SK-N-SH treated with all-trans-retinoic acid at 6 μM for 48 hours (cell line): ENCODE measurements at regions not wholly inside any gene's neighbourhood (a gene's known extent, or its start where the extent isn't known, plus 50 kb on each side); places are given as distances from the start of the nearest gene placed in this dataset.

Experiments
- ATAC-seq: fragments of 200-7000 bp; cut with Tn5 transposase; 3 replicates; pipeline ENCODE4 v1.9.1; 2020; ENCODE audit warnings: mild to moderate bottlenecking, moderate library complexity
- ARNTL ChIP-seq: fragments of 450-650 bp; formaldehyde crosslinking; IDR thresholded peaks from 2 replicates; pipeline ENCODE4 v1.5.0; 2020; ENCODE audit warnings: low read depth, mild to moderate bottlenecking, moderate library complexity, borderline replicate concordance
- BACH2 ChIP-seq: fragments of 250-450 bp; sonication (Bioruptor Pico); IDR thresholded peaks from 2 replicates; pipeline ENCODE4 v1.9.0; 2021; ENCODE audit warnings: mild to moderate bottlenecking, borderline replicate concordance
- CREB5 ChIP-seq: fragments of 250-450 bp; sonication (Bioruptor Pico); IDR thresholded peaks from 2 replicates; pipeline ENCODE4 v1.5.1; 2020; ENCODE audit warnings: low read depth, mild to moderate bottlenecking, moderate library complexity
- CSDC2 ChIP-seq: fragments of 250-450 bp; sonication (Bioruptor Pico); IDR thresholded peaks from 2 replicates; pipeline ENCODE4 v1.5.0; 2020; ENCODE audit warnings: mild to moderate bottlenecking, moderate library complexity
- CSRNP3 ChIP-seq: fragments of 250-450 bp; sonication (Bioruptor Pico); IDR thresholded peaks from 2 replicates; pipeline ENCODE4 v1.5.1; 2021; ENCODE audit warnings: mild to moderate bottlenecking, moderate library complexity
- ESRRG ChIP-seq: fragments of 250-450 bp; sonication (Bioruptor Pico); IDR thresholded peaks from 2 replicates; pipeline ENCODE4 v1.6.1; 2021; ENCODE audit warnings: mild to moderate bottlenecking
- GLIS3 ChIP-seq: fragments of 250-450 bp; sonication (Bioruptor Pico); IDR thresholded peaks from 2 replicates; pipeline ENCODE4 v1.5.0; 2020; ENCODE audit warnings: mild to moderate bottlenecking, moderate library complexity
- ISL1 ChIP-seq: fragments of 250-450 bp; sonication (Bioruptor Pico); IDR thresholded peaks from 2 replicates; pipeline ENCODE4 v2.1.2; 2022; ENCODE audit warnings: mild to moderate bottlenecking, moderate library complexity
- OSR1 ChIP-seq: fragments of 250-450 bp; sonication (Bioruptor Pico); IDR thresholded peaks from 2 replicates; pipeline ENCODE4 v1.8.0; 2022; ENCODE audit warnings: moderate library complexity, mild to moderate bottlenecking, inconsistent platforms
- POU6F1 ChIP-seq: fragments of 250-450 bp; sonication (Bioruptor Pico); IDR thresholded peaks from 2 replicates; pipeline ENCODE4 v1.8.0; 2021; ENCODE audit warnings: low read depth, mild to moderate bottlenecking, moderate library complexity, borderline replicate concordance
- PPARA ChIP-seq: fragments of 250-450 bp; sonication (Bioruptor Pico); IDR thresholded peaks from 2 replicates; pipeline ENCODE4 v1.5.0; 2020; ENCODE audit warnings: mild to moderate bottlenecking, borderline replicate concordance
- RARB ChIP-seq: fragments of 250-450 bp; sonication (Bioruptor Pico); IDR thresholded peaks from 2 replicates; pipeline ENCODE4 v1.8.0; 2021; ENCODE audit warnings: mild to moderate bottlenecking, moderate library complexity
- SNAI2 ChIP-seq: fragments of 250-450 bp; sonication (Bioruptor Pico); IDR thresholded peaks from 2 replicates; pipeline ENCODE4 v1.5.0; 2020; ENCODE audit warnings: mild to moderate bottlenecking, moderate library complexity
- TCF4 ChIP-seq: fragments of 250-450 bp; sonication (Bioruptor Pico); IDR thresholded peaks from 2 replicates; pipeline ENCODE4 v1.8.0; 2021; ENCODE audit warnings: mild to moderate bottlenecking, moderate library complexity, borderline replicate concordance
- ZC3H10 ChIP-seq: fragments of 250-450 bp; sonication (Bioruptor Pico); IDR thresholded peaks from 2 replicates; pipeline ENCODE4 v1.5.1; 2021; ENCODE audit warnings: mild to moderate bottlenecking, moderate library complexity
- ZFP3 ChIP-seq: fragments of 250-450 bp; sonication (Bioruptor Pico); IDR thresholded peaks from 2 replicates; pipeline ENCODE4 v1.5.0; 2020; ENCODE audit warnings: mild to moderate bottlenecking, moderate library complexity
- ZFP30 ChIP-seq: fragments of 450-650 bp; formaldehyde crosslinking; IDR thresholded peaks from 2 replicates; pipeline ENCODE4 v1.5.0; 2022; ENCODE audit warnings: mild to moderate bottlenecking, moderate library complexity
- ZNF565 ChIP-seq: fragments of 450-650 bp; formaldehyde crosslinking; conservative IDR thresholded peaks from 2 replicates; pipeline ENCODE4 v1.5.0; 2020; ENCODE audit warnings: low read depth, mild to moderate bottlenecking, moderate library complexity
- ZNF70 ChIP-seq: fragments of 450-650 bp; formaldehyde crosslinking; IDR thresholded peaks from 2 replicates; pipeline ENCODE4 v1.5.0; 2020; ENCODE audit warnings: mild to moderate bottlenecking, moderate library complexity
- ZNF8 ChIP-seq: fragments of 450-650 bp; formaldehyde crosslinking; IDR thresholded peaks from 2 replicates; pipeline ENCODE4 v1.5.0; 2020; ENCODE audit warnings: mild to moderate bottlenecking, moderate library complexity
- TF ChIP-seq, protein P1 (sequence below): fragments of 250-450 bp; sonication (Bioruptor Pico); IDR thresholded peaks from 2 replicates; pipeline ENCODE4 v1.8.0; 2020; ENCODE audit warnings: mild to moderate bottlenecking, moderate library complexity, borderline replicate concordance

DNA sequence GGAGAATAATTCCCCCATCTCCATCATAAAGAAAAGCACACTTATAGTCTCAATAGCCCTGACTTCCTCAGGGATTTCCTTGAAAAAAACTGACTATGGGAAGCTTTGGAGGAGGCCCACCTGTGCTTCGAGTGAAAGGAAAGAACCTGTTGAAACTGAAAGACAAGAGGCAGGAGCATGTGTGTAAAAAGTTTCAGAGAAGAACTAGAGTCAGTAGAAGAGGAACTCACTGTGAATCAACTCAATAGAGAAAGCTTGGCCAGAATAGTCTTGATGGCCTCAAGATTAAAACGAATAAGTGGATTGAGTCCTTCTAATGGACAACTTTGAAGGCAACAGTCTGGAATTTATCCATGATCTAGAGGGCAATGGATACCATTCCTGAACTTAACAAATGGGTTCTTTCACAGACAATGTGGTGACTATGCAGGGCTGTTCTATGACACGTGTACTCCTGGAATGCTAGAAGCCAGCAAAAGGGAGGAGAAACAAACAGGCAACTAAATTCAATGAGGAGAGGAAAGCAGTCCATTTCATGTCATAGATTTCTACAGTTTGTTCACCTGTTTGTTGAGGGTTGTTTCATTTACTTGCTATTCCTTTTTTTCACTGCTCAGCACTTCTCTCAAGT lies 442.3 kb downstream of the GRB14 start:
- TF ChIP-seq CSRNP3 (CRISPR knock-in tag) (no peak), BACH2 (CRISPR knock-in tag) (no peak), ZFP3 (CRISPR knock-in tag) (no peak), GLIS3 (no peak), CREB5 (CRISPR knock-in tag) (no peak), ZC3H10 (CRISPR knock-in tag) (no peak), TCF4 (CRISPR knock-in tag) (no peak), ZNF70 (CRISPR knock-in tag) (no peak), ZNF8 (CRISPR knock-in tag) (no peak), ZNF565 (CRISPR knock-in tag) (no peak), OSR1 (CRISPR knock-in tag) (no peak), RARB (CRISPR knock-in tag) (no peak), PPARA (CRISPR knock-in tag) (no peak), ESRRG (CRISPR knock-in tag) (no peak), ARNTL (no peak), POU6F1 (no peak), SNAI2 (CRISPR knock-in tag) (no peak)
- TF ChIP-seq, protein P1, sequence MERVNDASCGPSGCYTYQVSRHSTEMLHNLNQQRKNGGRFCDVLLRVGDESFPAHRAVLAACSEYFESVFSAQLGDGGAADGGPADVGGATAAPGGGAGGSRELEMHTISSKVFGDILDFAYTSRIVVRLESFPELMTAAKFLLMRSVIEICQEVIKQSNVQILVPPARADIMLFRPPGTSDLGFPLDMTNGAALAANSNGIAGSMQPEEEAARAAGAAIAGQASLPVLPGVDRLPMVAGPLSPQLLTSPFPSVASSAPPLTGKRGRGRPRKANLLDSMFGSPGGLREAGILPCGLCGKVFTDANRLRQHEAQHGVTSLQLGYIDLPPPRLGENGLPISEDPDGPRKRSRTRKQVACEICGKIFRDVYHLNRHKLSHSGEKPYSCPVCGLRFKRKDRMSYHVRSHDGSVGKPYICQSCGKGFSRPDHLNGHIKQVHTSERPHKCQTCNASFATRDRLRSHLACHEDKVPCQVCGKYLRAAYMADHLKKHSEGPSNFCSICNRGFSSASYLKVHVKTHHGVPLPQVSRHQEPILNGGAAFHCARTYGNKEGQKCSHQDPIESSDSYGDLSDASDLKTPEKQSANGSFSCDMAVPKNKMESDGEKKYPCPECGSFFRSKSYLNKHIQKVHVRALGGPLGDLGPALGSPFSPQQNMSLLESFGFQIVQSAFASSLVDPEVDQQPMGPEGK, result no peak
- no peak; the same call in 1 of the 3 replicates for ATAC-seq

DNA sequence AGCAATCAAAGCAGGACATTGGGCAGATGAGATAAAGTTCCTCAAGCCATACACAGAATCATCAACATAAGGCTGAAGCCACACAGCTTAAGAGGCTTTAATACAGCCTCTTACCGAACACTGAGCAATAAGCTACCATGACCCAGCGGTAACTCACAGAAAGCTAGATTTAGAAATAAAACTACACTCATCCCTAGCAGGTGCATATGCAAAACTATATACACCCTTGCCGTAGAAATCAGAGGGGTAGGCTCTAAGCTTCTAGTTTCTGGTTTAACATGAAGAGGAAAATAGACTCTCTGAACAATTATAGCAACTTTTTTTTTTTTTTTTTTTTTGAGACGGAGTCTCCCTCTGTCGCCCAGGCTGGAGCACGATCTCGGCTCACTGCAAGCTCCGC lies 428.8 kb upstream of the FIGN start:
- no peak for ATAC-seq
- TF ChIP-seq OSR1 (CRISPR knock-in tag), result no peak

DNA sequence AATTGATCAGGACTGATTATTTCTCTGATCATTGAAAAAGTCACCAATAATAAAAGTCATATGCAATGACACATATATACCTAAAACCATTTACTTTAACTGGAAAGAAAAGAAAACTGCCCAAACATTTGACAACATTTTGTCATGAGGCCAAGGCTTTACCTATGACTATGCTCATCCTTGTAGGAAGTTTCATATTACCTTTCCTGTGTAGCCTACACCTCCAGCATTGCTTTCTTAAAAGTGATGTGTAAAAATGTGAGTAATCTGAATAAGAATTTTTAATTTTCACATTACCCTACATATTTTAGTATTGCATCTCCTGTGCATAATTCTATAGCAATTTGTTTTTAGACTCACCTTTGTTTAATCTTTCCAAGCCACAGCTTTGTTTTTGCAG lies 419.8 kb upstream of the FIGN start:
- ATAC-seq, result no peak
- TF ChIP-seq CSDC2 (CRISPR knock-in tag) (no peak), GLIS3 (no peak), ESRRG (CRISPR knock-in tag) (no peak), ZC3H10 (CRISPR knock-in tag) (no peak), ARNTL (no peak), CREB5 (CRISPR knock-in tag) (no peak), TCF4 (CRISPR knock-in tag) (no peak), CSRNP3 (CRISPR knock-in tag) (no peak), RARB (CRISPR knock-in tag) (no peak), ISL1 (CRISPR knock-in tag) (no peak), ZNF8 (CRISPR knock-in tag) (no peak), ZFP30 (no peak), ZFP3 (CRISPR knock-in tag) (no peak)
- TF ChIP-seq, protein P1, result no peak
